Tibial artery (tissue), 4 donors: ENCODE measurements at regions not wholly inside any gene's neighbourhood (a gene's known extent, or its start where the extent isn't known, plus 50 kb on each side); places are given as distances from the start of the nearest gene placed in this dataset.

Source experiments
- DNase-seq, 2 donors: peaks; one replicate each; pipeline ENCODE4 v3.0.0-alpha.2; 2019
- H3K27ac ChIP-seq, 2 donors: fragments of 200-600 bp; sonication (generic) in 1 of 2; 1 replicate in 1 of 2; 2 replicates in 1 of 2; pipeline ENCODE4 v1.5.1; 2018 to 2019; ENCODE audit warnings: mild to moderate bottlenecking in 1 of 2
- H3K27me3 ChIP-seq, 2 donors: fragments of 200-600 bp; sonication (generic) in 1 of 2; one replicate each; pipeline versions ENCODE4 v1.5.1 to v1.6.0; 2016 to 2019
- H3K36me3 ChIP-seq, 3 donors: fragments of 200-600 bp; sonication (generic) in 2 of 3; one replicate each; pipeline ENCODE4 v1.5.1; 2016 to 2019; ENCODE audit warnings: mild to moderate bottlenecking in 2 of 3
- H3K4me1 ChIP-seq, 4 donors: fragments of 200-600 bp; sonication (generic) in 2 of 4; 1 replicate in 3 of 4; 2 replicates in 1 of 4; pipeline ENCODE4 v1.5.1; 2016 to 2019
- H3K4me3 ChIP-seq, 2 donors: fragments of 200-600 bp; sonication (generic) in 1 of 2; 1 replicate in 1 of 2; 2 replicates in 1 of 2; pipeline ENCODE4 v1.5.1; 2018 to 2019; ENCODE audit warnings: mild to moderate bottlenecking in 2 of 2
- H3K9me3 ChIP-seq, 3 donors: fragments of 200-600 bp; sonication (generic) in 1 of 3; one replicate each; pipeline ENCODE4 v1.5.1; 2016 to 2019
- CTCF ChIP-seq, 2 experiments: fragments of 200-600 bp in 1 of 2; fragments of 450-650 bp in 1 of 2; IDR thresholded peaks; one replicate each; pipeline ENCODE4 v1.5.1; 2017 to 2019; ENCODE audit warnings: antibody characterized with exemption in 2 of 2, mild to moderate bottlenecking in 1 of 2, moderate library complexity in 1 of 2
- intact Hi-C: fragments of 100-400 bp; cut with DNase I; formaldehyde crosslinking; loops from one replicate; pipeline ENCODE4 v1.15.0; 2023; ENCODE audit warnings: low total_unique reads

- DNase-seq = no peak
- H3K27me3 ChIP-seq = no peaks in the 10 kb centered on the region
- H3K36me3 ChIP-seq = no peaks in the 10 kb centered on the region
- H3K4me1 ChIP-seq = peaks cover 0 to 12% (median 3%) of the 10 kb centered on the region in 4 donors
- H3K9me3 ChIP-seq = no peaks in the 10 kb centered on the region
- H3K4me3 ChIP-seq = no peak overlapping the region
- TF ChIP-seq CTCF (IDR thresholded peaks at IDR 0.05) = no peak
- no peak overlapping the region for H3K27ac ChIP-seq
- intact Hi-C loops = no loop called here
Measured at GRCh38 chr3:79866162-79866561, 98.4 kb upstream of the ROBO1 start.

- TF ChIP-seq CTCF (IDR thresholded peaks at IDR 0.05) = no peak
- Histone ChIP-seq H3K4me1 (no peaks in the 10 kb centered on the region), H3K4me3 (no peak overlapping the region), H3K27me3 (no peaks in the 10 kb centered on the region), H3K27ac (no peak overlapping the region), H3K9me3 (no peaks in the 10 kb centered on the region), H3K36me3 (no peaks in the 10 kb centered on the region)
- intact Hi-C loops = no loop called here
- no peak for DNase-seq
Measured at GRCh38 chr3:79864077-79864476, 96.3 kb upstream of the ROBO1 start.

GRCh38 chr3:79848876-79849275 lies 81.1 kb upstream of the ROBO1 start:
- intact Hi-C loops = no loop called here

GRCh38 chr3:79847928-79848327 lies 80.1 kb upstream of the ROBO1 start:
- intact Hi-C loops = no loop called here
- Histone ChIP-seq H3K36me3 (no peaks in the 10 kb centered on the region), H3K4me3 (no peak overlapping the region)

More at GRCh38 chr3:79848876-79849275, 81.1 kb upstream of the ROBO1 start:
- H3K4me1 ChIP-seq = peaks cover 0 to 9% (median 0%) of the 10 kb centered on the region in 4 donors
- no peak for TF ChIP-seq CTCF (IDR thresholded peaks at IDR 0.05)
- no peaks in the 10 kb centered on the region for H3K9me3 ChIP-seq
- no peaks in the 10 kb centered on the region for H3K27me3 ChIP-seq
- DNase-seq = no peak
- no peaks in the 10 kb centered on the region for H3K36me3 ChIP-seq
- H3K4me3 ChIP-seq = no peak overlapping the region
- H3K27ac ChIP-seq = no peak overlapping the region

GRCh38 chr3:79846148-79846933 lies 78.5 kb upstream of the ROBO1 start:
- intact Hi-C loops = no loop called here
- no peak overlapping the region for H3K27ac ChIP-seq
- no peaks in the 10 kb centered on the region for H3K27me3 ChIP-seq
- H3K4me1 ChIP-seq = peaks cover 0 to 16% (median 0%) of the 10 kb centered on the region in 4 donors
- no peak for DNase-seq
- no peak overlapping the region for H3K4me3 ChIP-seq
- H3K9me3 ChIP-seq = no peaks in the 10 kb centered on the region
- TF ChIP-seq CTCF (IDR thresholded peaks at IDR 0.05) = no peak
- H3K36me3 ChIP-seq = no peaks in the 10 kb centered on the region

More at GRCh38 chr3:79847928-79848327, 80.1 kb upstream of the ROBO1 start:
- TF ChIP-seq CTCF (IDR thresholded peaks at IDR 0.05) = no peak
- Histone ChIP-seq H3K9me3 (no peaks in the 10 kb centered on the region), H3K27ac (no peak overlapping the region), H3K27me3 (no peaks in the 10 kb centered on the region), H3K4me1 (peaks cover 0 to 16% (median 0%) of the 10 kb centered on the region in 4 donors)
- DNase-seq = no peak
